Amniotic stem cell (primary cell): ENCODE measurements at regions not wholly inside any gene's neighbourhood (a gene's known extent, or its start where the extent isn't known, plus 50 kb on each side); places are given as distances from the start of the nearest gene placed in this dataset.
"Not testable (repeated sequence)": the region's sequence is repeated elsewhere in the genome, so short reads cannot be mapped to it uniquely, and the experiment has no call there.

ENCODE experiments used
- DNase-seq: peaks from one replicate; lab custom pipeline; 2025; lab: John Stamatoyannopoulos, UW

DNA sequence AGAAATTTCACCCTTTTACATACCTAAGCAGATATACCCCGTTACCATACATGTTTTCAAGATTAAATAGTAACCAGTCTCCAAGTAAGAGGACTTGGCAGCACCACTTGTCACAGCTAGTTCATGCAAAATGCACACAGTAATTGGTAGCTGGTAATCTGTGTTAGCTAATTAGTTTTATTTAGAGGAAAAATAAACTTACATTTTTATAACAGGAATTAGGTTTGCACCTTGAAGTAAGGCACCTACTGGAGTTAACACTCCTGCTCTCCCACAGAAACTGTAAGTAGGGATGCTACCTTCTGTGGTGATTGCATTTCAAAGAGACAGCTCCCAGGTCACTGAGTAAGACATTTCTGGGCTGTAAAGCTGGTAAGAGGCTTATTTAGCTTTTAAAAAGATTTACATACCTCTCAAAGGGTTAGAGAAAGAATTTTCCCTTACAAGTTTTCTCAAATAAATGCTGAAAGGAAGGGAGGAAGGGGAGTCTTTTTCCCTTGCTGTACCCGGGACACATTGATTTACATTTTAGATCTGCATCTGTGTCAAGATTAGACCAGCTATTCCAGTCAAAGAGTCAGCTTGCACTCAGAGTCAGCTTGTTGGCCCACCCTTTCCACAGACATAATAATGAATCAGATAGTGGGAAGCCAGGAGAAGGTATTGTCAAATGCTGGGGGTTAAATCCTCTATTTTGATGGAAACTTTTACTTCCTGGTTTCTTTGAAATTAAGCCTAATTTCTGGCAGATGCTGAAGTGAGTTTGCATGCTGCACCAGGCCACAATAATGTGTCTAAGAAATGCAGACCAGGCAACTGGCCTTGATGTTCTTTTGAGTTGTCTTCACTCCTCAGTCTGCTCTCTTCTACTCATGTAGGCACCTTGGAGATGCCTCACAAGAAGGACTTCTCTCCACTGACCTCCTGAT, 77.6 kb upstream of the CHD2 start:
- no peak for DNase-seq

DNA sequence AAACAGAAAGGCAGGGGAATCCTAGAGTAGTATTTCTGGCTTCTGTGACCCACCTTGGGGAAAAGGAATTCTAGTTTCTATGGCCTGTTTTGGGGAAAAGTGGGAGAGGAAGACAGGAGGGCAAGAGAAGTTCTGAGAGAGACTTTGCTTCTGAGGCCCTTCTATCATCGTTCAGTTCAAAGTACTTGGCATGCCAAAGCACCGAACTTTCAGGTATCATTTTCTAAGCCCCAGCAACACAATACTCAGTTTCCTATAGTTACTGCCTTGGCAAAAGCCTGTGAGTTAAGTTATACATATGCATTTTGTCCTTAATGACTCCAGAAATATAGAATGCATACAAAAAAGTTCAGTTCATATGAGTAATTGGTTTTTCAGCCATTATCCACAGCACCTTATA, 74.1 kb upstream of the CHD2 start:
- DNase-seq, result no peak

DNA sequence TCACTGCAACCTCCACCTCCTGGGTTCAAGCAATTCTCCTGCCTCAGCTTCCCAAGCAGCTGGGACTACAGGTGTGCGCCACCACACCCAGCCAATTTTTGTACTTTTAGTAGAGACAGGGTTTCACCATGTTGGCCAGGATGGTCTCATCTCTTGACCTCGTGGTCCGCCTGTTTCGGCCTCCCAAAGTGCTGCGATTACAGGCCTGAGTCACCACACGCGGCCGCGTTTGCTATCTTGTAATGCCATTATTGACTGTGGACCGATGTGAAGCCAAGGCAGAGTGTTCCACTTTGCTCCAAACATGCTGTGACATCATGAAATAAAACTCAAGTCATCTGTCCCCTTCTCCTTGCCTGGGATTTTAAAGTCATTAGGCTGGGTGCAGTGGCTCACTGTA, 72.1 kb upstream of the CHD2 start:
- DNase-seq, result not testable (repeated sequence)

DNA sequence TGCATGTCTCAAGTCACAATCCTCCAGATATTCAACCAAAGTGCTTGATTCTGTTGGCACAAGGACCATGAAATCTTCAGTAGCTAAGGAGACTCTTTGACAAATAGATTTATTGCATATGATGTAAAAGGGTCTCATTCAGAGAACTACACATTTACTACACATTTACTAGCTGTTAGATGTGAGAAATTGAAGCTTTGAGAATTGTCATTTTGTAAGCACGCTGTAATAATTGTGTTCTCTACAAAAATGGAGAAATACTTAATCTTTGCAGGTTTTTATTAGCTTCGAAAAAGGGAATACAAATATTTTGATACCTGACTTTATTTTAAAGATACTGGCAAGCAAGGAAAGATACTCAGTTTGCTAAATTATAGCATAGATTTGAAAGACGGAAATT, 70.2 kb upstream of the CHD2 start:
- no peak for DNase-seq

DNA sequence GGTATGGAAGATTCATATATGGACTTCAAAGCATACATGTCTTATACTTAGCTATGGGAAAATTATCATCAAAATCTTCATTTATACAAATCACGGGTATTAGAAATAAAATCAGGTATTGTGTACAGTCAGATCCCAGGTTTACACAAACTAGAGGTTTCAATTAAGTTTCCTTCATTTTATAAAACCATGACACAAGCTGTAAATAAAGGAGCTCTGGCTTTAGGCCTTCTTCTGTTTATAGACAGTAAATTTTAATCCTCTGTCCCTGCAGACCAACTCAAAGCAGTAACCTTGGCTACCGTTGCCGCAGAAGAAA, 68.8 kb upstream of the CHD2 start:
- DNase-seq, result no peak

DNA sequence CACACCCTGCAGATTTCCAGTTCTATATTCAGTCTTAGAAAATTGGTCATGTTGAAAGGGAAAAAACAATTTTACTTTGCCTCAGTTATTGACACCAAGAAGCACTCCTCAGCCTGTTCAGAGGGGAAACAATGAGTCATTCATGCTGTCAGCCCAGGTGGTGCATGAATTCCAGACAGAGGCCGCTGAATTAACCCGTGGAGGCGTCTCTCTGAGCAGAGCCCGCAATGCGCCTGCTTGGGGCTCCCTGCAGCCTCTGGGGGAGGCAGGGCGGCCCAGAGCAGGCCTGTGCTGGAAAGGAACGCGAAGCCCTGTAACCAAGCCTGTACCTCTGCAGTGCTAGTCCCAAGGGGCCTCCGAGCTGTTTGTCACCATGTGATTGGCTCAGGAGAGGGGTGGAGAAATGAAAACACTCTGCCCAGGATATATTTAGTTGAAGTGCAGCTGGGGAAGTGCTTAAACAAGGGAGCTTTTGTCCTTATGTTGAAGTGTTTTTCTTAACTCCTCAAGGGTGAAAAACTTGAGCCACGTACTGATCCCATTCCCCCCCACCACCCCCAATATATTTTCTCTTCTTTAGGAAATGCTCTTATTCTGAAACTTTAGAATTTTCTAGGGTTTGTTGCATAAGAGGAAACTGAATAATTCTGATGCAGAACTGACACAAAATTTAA, 68.3 kb upstream of the CHD2 start:
- peak; percentile 76 for DNase-seq

DNA sequence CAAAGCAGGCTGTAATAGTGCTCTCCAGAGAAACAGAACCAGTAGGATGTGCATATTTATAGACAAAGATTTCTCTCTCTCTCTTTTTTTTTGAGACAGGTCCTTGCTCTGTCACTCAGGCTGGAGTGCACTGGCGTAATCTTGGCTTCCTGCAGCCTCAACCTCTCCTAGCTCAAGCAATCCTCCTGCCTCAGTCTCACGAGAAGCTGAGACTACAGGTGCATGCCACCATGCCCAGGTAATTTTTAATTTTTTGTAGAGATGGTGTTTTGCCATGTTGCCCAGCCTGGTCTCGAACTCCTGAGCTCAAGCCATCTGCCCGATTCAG, 67.1 kb upstream of the CHD2 start:
- DNase-seq, result no peak

DNA sequence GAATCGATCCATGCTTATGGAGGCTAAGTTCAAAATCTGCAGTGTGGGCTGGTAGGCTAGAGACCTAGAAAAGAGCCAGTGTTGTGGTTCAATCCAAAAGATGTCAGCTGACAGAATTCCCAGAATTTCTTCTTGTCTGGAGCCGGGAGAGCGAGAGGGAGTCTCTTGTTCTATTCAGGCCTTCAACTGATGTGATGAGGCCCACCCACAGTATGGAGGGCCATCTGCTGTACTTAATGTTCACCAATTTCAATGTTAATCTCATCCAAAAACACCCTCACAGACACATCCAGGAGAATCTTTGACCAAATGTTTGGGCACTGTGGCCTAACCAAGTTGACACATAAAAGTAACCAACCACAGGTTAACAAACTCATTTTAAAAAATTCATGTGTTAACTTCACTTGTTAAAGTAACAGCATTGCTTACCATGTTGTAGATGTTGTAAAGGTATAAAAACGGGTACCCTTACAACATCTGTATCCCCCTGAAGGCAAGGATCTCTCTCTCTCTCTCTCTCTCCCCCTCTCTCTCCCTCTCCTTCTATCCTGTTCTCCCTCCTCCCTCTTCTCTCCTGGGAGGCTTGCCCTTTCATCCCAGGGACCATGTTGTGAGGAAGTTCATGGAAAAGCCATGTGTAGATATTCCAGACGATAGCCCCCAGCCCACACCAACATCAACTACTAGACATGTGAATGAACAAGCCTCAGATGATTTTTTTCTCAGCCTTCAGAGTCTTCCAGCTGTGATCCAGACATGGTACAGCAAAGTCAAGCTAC, 66.4 kb upstream of the CHD2 start:
- DNase-seq, result no peak

DNA sequence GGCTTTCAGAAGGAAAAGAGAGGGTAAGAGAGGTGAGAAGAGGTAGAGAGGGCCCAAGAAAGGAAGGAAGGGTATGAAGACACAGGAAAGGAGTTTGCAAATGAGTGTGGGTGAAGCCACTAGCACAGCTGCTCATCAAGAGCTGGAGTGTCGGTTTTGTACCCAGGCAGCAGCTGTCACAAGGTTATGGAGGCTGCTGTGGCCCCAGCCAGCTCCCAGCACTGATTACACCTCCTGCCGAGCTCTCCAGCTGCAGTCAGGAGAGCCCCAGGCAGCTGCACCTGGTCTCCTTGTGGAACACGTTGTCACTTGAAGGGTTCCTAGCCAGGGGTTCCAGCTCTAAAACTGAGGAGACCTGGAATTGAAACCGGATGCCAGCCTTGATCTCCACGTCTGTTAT, 60.4 kb upstream of the CHD2 start:
- DNase-seq, result no peak

DNA sequence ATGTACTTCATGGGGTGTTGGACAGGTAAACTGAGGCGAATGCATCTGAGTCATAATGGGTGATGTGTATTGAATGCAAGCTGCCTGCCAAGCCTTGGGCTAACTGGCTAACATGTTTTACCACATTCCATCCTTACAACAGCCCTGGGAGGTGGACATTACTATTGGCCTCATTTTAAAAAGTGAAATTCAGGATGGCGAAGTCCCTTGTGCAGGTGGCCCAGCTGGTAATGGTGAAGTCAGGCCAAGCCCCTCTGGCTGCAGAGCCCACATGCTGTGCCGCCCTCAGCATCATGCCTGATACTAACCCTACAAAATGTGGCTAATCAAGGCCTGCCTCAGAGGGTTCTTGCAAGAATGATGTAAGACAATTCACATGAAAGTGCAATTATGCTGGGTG, 60.0 kb upstream of the CHD2 start:
- no peak for DNase-seq

DNA sequence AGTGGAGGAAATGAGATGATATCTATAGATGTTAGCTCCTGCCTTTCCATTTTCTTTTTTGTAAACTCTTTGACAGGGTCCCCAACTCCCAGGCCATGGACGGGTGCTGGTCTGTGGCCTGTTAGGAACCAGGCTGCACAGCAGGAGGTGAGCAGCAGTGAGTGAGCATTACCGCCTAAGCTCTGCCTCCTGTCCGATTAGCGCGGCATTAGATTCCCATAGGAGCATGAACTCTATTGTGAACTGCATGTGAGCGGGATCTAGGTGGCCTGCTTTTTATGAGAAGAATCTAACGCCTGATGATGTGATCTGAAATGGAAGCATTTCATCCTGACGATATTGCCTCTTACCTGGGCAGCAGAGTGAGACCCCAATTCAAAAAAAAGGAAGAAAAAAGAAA, 56.8 kb upstream of the CHD2 start:
- DNase-seq, result no peak

DNA sequence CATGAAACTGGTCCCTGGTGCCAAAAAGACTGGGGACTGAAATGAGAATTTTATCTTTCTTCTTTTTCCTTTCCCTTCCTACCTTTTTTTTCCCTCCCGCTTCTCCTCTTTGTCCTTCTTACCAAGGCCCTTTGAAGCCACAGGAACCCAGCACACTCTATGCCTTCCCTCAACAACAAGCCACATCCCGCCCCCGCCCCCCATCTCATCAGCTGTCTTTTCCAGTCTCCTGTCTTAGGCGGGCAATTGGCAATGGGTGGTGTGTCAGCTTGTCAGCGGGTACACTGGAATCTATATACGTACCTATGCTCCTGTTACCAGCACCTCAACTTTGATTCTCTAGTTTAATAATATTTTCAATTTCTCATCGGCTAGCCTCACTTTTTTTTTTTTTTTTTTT, 56.3 kb upstream of the CHD2 start:
- no peak for DNase-seq

DNA sequence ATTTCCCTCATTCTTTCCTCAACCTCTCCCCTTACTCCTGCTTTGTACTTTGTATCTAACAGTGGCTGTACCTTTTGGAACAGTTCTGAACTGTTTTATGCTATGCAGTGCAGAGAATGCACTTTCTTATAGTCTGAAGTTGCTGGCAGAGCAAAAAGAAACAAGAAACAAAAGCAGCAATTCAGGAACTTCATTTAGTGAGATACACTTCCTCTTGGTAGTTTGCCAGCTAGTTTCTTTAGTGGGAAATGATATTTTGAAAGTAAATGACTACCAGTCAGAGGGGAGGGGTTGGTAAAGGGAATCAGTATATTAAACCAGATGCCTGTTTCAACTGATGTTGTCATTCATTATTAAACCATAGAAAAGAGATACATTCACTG, 55.0 kb upstream of the CHD2 start:
- no peak for DNase-seq

DNA sequence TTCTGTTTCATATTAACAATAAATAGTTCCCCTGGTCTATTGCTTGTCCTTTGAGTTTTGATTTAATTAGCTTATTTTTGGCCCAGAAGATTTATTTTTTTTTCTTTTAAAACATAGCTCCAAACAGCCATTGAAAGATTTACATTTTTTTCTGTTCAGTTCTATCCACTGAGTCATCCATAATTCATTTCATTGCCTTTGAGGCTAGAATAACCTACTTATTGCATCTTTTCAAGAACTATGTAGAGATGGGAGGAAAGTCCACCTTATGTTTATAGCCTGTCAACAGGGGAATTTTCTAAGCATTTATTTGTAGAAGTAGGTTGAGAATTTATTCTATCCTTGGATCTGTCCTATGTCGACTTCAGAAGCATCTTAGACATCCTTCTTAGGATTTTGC, 53.4 kb upstream of the CHD2 start:
- no peak for DNase-seq

DNA sequence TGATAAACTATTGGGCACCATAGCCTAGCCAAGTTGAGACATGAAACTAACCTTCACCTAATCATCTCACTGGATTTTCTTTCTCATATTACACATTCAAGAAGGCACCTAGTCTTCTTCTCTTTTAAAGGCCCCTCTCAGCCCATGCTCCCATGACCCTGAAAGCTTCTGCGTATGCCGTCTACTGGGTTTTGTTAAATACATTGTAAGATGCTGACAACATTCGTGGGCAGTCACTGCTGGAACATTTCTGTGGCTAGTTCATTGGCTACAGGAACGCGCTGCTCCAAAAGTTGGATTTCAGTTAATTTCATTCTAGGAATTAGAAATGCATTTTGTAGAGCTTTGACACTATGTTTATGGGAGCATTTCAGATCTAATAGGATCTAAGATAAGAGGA, 52.3 kb upstream of the CHD2 start:
- DNase-seq, result no peak

DNA sequence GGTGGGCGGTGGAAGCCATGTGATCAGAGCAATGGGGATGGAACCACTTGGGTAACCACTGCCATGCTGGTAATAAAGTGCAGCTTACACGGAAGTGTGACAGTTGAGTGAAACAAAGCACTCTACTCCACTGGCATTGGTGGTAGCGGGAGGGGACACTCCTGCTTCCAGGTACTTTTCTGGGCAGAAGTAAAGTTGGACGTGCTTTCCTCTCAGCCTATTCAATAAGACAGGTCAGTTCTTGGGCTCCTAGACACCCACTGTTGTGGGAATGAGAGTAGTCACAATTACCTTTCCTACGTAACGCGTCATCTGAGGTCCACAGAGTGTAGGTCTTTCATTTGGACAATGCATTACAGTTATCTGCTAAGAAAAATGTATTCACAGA, 51.7 kb upstream of the CHD2 start:
- no peak for DNase-seq

DNA sequence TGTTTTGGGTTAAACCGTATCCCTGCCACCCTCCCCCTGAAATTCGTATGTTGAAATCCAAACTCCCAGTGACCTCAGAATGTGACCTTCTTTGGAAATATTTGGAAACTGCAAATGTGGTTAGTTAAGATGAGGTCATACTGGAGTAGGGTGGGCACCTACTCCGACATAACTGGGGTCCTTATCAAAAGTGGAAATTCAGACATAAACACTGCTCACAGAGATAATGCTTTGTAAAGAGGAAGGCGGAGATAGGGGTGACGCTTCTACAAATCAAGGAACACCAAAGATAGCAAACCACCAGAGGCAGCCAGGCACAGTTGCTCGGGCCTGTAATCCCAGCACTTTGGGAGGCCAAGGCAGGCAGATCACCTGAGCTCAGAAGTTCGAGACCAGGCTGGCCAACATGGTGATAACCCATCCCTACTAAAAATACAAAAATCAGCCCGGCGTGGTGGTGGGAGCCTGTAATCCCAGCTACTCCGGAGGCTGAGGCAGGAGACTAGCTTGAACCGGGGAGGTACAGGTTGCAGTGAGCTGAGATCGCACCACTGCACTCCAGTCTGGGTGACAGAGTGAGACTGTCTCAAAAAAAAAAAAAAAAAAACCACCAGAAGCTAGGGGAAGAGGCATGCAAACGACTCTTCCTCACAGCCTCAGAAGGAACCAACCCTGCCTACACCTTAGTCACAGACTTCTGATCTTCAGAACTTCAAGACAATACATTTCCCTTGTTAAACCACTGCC, 51.1 kb upstream of the CHD2 start:
- DNase-seq, result no peak

DNA sequence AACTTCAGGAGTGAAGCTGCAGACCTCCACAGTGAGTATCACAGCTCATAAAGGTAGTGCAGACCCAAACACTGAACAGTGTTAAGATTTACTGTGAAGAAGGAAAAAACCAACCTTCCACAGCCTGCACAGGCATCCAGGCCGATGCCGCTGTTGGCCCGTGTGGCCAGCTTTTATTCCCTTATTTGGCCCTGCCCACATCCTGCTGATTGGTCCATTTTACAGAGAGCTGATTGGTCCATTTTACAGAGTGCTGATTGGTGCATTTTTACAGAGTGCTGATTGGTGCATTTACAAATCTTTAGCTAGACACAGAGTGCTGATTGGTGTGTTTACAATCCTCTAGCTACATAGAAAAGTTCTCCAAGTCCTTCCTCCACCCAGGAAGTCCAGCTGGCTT, 49.9 kb upstream of the CHD2 start:
- DNase-seq, result not testable (repeated sequence)
